GM19324 (cell line): ENCODE measurements at regions not wholly inside any gene's neighbourhood (a gene's known extent, or its start where the extent isn't known, plus 50 kb on each side); places are given as distances from the start of the nearest gene placed in this dataset.
"Not testable (repeated sequence)": the region's sequence is repeated elsewhere in the genome, so short reads cannot be mapped to it uniquely, and the experiment has no call there.

Experiments used
- ATAC-seq: cut with Tn5 transposase; IDR thresholded peaks from one replicate; pipeline ENCODE4 v1.9.1; 2021; ENCODE audit warnings: mild to moderate bottlenecking, moderate library complexity; ENCODE audit not compliant: unreplicated experiment, low FRiP score

DNA sequence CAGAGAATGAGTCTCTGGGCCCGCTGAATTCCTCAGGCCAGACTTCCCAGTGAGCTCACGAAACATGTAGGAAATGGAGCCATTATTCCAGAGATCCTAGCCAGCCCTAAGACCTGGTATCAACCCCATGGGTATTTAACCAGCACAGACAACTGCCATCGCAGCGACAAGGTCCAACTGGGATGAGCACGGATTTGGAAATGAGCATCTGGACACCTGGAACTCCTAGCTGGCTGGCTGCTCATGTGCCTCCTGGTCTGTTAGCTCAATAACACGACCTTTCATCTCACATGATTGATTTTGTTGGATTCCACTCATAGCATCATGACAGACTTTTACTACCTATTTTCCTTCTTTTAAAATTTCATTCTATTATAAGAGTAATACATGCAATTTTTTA lies 51.0 kb downstream of the POU3F3 start:
- ATAC-seq, result no peak

DNA sequence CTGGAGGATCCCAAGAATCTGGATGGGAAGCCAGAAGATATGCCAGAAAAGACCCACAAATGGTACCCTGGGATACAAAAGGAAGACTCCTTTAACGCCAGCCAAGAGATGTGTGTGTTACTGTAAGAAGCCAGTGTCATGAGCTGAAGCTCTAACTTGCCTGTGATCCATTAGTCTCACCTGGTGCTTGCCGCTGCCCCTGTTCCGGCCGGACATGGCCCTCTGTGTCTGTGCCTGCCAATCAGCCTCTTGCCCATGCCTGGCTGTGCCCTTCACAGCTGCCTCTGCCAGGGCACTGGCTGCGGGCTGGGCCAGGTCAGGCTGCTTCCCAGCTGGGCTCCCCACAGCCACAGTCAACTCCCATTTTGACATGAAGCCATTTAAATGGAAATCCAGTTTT lies 55.4 kb downstream of the POU3F3 start:
- ATAC-seq, result no peak

DNA sequence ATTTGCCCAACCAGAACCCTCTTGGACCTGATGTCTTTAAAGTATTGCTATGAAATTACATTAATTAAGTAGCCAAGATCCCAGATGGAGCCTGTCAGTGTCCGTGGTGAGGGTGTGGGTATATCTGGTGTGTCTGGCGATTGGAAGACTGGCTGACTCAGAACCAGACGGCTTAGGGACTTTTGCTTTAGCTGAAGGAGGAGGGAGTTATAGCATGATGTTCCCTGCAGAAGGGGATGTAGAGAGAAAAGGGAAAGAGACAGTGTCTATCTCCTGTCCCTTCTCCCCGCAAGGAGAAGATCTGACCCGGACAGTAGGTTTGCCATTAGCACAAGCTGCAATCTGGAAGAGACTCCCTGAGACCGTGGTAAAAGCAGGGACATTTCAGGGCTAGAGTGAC lies 60.6 kb downstream of the POU3F3 start:
- no peak for ATAC-seq

DNA sequence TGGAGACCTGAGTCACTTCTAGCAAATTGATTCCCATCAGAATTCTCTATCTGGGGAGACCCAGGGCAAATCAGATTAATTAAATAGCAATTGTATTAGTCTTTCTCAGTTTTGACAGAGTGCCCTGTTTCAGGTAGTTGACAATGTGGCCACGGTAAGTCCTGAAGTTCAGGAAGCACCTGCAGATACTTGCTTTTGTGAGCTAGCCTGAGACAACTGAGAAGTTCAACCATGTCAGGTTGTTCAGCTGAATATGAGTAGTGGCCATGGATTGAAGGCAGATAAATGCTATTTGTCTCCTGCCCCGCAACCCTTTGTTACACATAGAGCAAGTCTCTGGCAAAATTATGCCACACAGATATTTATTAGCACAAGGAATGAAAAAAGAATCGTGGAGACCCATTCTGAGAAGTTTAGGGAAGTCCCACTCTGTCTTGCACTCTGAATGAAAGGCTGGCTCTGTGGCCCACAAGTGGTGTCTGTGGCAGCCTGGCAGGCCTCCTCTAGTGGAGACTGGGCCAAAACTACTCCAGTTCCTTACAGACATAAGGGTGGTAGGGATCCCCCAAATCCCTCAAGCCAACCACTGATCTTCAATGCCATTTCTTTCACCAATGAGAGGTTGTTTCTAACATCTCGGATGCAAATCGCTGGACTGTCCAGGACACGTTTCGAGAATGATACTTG lies 61.3 kb downstream of the POU3F3 start:
- no peak for ATAC-seq

DNA sequence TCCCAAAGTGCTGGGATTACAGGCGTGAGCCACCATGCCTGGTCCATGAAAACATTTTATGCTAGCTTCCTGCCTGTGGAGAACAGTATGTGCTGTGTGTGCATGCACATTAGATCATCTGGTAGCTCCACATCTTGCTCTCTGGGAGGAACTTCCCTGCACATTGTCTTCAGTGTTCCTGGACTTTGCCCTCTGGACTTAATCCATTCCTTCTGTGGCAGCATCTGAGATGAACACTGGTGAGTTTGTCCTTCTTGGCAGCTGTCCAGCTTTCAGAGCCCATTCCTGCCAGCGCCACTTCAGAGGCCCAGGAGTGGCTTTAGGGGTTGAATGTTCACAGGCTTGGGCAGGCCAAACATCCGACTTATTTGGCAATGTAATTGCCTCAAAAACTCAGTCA lies 65.2 kb downstream of the POU3F3 start:
- no peak for ATAC-seq

DNA sequence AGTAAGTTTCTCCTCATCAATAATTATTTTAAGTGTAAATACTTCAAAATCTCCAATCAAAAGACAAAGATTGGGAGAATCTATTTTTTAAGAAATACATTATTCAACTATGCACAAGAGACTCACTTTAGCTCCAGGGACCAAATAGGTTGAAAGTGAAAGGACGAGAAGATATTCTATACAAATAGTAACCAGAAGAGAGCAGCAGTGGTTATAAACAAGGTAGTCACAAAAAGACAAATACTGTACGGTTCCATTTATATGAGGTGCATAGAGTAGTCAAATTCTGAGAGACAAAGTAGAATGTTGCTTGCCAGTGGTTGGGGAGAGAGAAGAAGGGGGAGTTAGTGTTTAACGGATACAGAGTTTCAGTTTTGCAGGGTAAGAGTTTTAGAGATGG lies 69.8 kb downstream of the POU3F3 start:
- ATAC-seq, result no peak

DNA sequence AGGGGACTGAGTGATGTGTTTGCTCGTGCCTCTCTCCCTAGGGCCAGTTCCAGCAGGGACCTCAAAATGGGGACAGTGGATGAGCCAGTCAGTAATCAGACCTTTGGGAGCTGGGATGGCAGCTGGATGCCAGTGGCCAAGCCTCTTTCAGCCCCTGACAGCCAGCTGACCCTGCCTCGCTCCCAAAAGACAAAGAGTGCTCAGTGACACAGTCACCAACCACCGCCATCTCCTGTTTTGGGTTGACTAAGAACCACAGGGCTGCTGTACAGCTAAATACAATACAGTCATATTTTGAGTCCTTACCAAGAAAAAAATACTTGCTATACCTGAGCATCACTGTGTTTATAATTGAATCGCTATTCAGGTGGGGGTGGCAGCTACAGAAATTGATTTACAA lies 75.7 kb downstream of the POU3F3 start:
- no peak for ATAC-seq

DNA sequence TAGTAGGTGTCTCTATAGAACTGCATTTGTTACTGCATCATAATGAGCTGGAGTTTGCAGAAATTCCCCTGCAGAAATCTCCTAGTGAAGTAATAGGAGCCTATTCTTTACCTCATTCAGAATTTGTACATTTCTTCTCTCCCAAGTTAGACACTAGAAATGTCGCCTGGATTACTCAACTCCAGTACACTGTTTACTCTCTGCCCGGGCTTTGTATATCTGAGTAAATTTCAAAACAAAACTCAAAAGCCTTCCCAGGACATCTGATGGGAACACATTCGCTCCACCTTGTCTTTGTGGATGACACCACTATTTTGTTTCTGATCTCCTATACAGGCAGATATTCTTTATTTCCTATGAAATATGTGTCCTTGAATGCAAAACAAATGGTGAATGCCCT lies 76.8 kb downstream of the POU3F3 start:
- ATAC-seq, result no peak

DNA sequence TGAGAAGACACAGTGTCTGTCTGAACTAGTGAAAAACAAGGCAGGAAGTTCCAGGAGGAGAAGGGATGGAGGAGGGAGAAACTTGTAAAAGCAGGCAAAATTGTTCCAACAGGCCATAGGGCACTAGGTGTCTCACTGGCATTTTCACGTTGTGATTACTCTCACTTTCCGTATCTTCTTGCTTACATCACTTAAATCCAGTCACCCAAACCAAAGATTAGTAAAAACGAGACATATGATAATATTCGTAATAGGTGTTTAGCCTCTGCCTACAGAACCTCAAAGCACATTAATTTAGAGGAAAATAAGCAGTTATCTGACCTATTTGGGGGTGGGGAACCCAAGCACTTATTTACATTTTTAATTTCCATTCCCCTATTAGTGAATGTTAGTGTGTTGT lies 78.3 kb downstream of the POU3F3 start:
- ATAC-seq, result no peak

DNA sequence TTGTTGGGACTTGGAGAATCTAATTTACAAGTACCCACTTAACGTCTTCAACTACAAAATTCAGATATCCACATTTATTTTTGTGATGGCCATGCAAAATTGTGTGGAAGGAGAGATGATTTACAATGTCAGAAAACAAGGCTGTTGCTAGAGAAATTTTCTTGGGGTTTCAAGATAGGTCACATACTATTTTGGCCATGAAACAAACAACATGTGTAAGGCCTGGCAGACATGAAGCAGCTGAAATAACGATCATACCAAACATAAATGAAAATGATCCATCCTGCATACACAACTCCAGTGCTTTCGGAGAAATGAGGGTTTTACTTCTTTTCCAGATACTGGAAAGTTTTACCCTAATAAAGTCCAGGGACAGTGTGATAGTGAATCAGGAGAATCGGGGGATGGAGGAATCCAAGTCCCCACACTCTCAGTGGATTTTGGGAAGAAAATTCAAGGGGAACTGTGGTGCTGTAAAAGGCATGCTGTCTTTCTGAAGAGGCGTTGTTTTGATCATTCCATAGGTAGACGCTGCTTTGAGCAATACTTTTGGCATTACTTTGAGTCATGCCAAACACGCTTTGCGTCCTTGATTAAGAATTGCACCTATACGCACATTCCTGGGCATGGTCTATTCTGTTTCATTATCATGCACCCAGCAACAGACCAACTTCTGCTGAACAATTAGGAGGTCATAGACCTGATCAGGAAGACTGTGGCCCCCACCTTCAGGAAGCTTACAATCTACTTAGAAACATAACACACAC lies 79.4 kb downstream of the POU3F3 start:
- ATAC-seq, result no peak

DNA sequence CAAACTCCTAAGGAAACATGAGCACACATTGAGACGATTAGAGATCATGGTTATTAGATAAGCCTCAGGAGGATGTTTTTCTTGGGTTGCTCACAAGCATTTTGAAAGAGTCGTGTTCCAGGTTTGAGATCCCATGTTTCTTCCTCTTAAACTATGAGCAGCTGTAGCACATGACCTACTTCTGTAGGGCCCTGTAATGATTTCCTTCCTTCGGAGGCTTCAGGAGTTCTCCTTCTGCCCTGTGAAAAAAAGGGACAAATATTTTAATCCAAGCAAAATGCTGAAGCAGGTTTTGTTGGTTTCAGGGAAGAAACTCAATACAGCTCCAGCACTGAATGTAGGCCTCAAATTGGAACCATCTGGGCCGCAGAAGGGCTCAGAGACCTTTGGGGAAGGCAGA lies 82.6 kb downstream of the POU3F3 start:
- no peak for ATAC-seq

DNA sequence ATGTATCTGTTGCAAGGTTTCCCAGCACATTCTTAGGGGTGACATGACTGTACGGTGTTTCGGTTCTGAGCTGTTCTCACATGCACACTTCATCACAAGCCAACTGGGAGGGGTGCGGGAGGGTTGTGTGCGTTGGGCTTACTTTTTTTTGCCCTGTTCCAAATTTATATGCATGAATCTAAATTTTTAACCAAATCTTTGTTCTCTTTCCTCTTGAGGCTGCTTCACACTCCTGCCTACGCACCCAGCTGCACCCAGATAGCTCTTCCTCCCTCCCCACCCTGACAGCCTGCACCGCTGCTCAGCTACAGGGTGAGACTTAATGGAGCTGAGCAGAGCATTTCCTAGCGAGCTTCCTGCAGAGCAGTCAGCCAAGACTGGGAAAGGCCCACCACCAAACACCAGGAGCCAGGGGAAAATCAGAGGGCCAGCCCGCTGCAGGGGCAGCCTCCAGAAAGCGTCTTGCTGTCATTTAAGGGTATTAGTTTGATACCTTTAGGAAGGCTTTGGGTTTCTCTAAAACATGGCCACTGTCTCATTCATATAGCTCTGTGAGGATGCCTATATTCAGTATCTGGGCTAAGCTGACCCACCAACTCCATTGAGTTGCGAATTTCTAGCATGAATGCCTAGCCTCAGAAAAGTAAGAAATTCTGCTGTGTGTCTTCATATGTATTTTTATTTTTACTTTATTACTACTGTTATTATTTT lies 84.5 kb downstream of the POU3F3 start:
- ATAC-seq, result peak; percentile 81

DNA sequence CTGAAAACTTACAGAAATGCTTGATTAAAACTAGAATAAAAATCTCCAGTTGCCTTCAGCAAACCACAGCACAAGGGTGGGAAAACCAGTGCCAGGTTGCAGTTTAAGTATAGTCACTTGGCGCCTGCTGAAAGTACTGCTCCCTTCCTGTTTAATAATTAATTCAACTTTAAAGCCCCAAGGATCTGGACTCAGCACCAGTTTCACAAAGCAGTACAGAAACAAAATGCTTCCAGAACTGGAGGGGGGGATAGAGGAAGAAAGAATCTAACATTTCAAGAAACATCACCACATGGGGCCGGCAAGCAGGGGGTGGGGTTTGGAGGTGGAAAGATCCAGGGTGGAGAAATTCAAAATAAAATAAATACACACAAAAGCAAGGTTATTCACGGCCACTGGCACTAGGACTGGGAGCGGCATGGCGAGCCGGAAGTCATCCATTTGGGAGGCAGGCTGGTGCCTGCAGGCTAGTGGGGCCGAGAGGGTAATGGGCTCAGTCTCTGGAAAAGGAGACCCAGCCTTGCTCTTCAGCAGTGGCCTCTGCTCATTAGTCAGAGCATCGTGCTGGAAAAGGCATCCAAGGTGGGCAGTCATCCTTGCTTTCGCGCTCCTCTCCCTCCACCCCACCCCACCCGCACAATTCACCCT lies 85.8 kb downstream of the POU3F3 start:
- ATAC-seq, result no peak

DNA sequence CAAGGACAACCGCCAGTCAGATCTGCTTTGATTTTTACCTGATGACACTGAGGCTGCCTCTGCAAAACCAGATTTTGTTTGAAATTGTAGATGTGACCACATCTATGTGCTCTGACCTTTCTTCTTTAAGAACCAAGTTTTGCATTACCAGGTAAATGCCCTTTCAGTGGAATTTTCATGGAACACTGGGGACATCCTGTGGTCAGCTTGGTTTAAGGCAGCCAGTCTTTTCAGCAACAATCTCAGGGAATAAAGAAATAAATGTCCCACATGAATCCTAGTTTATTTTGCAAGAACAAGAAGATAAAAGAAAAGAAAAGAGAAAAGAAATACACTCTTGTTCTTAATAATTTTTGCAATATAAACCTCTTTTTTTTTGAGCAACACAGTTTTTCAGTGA lies 90.6 kb downstream of the POU3F3 start:
- no peak for ATAC-seq

DNA sequence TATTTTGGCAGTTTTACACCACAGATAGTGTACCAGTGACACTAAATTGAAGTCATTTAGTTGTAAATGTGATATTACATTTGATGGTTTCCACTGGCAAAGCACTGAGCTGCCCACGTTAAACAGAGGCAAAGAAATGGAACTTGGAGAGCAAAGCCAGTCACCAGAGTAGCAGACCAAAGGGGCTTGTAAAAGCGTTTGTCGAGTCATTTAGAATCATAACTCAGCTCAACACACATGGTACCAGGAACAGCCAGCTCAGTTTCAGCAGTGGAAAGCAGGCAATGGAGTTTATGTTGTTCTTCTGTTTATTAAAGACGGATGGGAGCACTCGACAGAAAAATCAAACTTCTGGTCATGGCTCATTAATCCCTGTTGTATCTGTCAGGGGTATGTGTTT lies 91.2 kb downstream of the POU3F3 start:
- no peak for ATAC-seq

DNA sequence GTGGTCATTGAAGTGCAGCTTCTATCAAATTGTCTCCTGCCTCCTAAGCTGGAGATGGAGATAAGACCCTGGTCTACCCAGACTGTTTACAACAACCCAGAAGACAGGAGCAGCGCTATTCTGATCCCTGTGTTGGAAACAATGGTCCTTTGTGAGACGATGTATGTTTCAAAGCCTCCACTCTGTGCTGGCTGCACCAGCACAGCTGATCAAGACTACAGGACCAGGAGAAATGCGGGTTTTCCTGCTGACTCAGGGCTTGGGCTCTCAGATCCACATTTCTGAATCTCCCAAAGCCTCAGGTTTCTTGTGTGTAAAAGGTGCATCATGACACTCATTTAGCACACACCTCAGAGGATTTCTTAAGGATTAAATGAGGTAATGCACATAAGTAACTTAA lies 92.0 kb downstream of the POU3F3 start:
- no peak for ATAC-seq

DNA sequence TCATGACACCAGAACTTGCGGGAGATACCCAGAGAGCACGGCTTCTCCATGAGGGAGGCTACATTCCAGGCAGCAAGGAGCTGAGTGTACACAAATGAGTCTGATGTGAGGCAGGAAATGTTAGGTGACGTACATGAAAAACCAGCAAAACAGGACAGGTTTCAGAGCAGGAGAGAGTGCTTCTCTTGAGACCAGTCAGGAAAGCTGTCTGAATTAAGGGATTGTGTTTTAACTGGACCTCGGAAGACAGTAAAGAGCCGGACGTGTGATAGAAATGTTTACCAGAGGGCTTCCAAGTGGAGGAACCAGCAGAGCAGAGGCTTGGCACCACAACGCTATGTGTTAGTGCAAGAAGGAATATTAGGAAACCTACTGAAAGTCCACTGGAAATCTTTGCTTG lies 90.4 kb upstream of the MRPS9 start:
- ATAC-seq, result not testable (repeated sequence)

DNA sequence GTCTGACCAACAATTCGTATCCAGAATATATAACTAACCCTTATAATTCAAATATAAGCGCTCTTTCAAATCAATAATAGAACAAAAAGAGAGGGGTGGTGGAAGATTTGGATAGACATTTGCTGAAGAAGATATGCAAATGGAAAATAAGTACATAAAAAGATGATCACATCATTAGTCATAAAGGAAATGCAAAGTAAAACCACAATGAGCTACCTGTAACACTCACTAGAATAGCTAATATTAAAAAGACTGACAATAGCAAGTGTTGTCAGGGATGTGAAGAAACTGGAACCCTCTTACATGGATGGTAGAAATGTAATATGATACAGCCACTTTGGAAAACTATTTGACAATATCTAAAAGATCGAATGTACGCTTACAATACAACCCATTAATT lies 84.9 kb upstream of the MRPS9 start:
- no peak for ATAC-seq

DNA sequence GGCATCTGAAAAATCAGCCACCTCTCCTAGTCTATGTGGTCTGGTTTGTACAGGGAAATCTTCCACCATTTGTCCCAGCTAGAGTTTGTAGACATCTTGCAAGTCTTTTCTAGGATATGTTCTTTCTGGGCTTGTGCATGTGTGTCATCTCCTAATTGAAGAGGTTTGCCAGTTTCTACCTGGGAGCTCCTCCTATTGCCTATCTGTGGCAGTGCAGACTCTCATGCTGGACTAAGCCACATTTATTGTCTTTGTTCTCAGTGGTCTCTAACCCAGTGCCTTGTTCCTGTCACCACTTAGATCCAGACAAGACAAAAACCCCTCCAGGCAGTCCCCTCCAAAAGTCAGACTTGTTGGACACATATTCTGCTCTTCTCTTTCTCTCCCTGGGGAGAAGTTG lies 72.0 kb upstream of the MRPS9 start:
- no peak for ATAC-seq

DNA sequence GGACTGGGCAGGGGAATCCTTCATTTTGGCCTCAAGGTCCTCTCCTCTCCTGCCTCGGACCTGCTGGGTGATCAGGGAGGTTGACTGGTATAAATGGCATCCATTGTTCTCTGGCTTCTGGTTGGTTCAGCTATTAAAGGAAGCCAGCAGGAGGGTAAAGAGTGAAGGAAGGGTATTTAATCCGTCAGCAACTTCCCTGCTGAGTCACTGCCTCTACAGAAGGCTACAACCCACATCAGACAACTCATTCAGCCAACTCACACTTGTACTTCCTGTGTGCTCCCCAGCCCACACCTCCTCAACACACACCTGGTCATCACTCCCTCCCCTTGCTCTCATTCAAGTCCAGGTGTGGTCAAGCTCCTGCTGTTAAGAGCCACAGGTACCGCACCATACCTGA lies 68.3 kb upstream of the MRPS9 start:
- ATAC-seq, result no peak

DNA sequence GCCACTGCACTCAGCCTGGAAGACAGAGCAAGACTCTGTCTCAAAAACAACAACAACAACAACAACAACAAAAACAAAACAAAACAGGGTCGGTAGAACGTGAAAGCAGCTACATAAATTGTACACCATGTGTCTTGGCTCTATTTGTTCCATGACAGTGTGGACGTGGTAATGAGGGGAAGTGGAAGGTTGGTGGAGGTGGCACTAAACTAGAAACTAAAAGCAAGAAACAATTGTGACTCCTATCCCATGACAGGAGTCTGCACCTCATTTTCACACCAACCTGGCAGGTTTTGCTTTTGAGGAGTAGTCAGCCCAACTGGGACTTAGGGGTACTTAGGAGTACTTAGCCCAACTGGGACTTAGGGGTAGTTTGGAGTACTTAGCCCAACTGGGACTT lies 62.5 kb upstream of the MRPS9 start:
- no peak for ATAC-seq
